GM19397 (cell line): ENCODE measurements at regions not wholly inside any gene's neighbourhood (a gene's known extent, or its start where the extent isn't known, plus 50 kb on each side); places are given as distances from the start of the nearest gene placed in this dataset.

ENCODE experiments used
- ATAC-seq: cut with Tn5 transposase; IDR thresholded peaks from one replicate; pipeline ENCODE4 v1.9.1; 2021; ENCODE audit warnings: mild to moderate bottlenecking, moderate library complexity; ENCODE audit not compliant: unreplicated experiment

GRCh38 chr3:66744521-66744920 is 243.7 kb upstream of the LRIG1 start:
- ATAC-seq: no peak

GRCh38 chr3:66744986-66745385 is 244.2 kb upstream of the LRIG1 start:
- no peak for ATAC-seq

- ATAC-seq: no peak
These were observed 246.4 kb upstream of the LRIG1 start for GRCh38 chr3:66747261-66747660.

DNA sequence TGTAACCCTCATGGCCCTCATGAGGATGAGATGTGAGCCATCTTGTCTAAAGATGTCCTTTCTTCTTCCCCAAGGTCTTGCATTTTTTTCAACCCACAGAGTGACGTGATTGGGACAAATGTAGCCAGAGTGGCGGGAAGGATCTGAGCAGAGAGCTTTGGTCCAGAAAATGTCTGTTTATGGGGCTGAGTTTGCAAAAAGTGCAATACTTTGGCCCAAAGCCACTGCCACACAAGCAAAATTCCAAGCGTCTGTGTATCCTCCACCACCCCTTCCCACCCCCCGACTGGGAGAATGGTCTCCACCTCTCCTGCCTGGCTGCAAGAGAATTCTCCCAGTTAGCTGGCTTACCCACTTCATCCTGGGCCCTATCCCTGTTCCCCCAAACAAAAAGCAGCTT is 246.9 kb upstream of the LRIG1 start:
- ATAC-seq: no peak

DNA sequence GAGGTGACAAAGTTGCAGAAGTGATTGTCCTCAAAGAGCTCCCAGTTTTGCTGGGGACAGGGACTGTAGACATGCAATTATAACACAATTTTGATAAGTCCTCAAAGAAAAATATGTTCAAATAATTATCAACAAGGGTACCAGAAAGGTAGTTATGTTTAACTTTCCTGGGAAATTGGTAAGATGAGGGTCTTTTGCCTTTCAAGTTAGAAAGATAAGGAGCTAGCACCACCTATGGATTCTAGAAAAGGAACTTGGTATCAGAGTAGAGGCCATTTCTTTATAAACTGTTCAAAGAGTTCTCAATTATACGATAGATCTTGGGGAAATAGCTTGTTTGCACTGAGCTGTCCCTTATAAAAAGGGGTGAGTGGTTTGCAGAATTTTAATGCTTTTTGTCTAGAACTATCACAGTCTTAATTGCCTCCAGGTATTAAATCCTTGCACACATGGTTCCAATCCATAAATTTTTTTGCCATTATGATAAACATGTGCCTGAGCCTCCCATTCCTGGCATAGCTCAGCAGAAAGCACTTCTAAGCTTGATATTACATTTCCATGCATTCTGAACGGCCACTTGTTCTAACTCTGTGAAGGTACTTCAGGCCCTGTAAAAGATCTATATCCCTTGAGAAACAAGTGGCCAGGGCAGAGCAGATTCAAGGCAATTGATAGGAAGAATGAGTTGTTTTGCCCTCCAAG is 247.5 kb upstream of the LRIG1 start:
- ATAC-seq: no peak

DNA sequence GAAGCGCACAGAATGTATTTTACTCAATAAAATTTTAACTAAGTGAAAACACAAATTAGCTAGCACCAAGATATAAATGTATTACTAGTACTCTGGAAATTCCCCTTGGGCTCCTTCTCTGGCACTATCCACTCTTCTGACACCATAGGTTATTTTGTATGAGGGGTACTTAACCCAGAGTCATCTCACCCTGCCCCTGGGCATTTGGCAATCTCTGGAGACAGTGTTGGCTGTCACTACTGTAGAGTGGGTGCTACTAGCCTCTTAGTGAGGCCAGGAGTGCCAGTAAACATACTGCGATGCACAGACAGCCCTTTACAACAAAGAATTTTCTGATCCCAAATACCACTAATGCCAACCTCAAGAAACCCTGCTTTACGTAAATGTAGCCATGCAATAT is 246.3 kb upstream of the KBTBD8 start:
- no peak for ATAC-seq

DNA sequence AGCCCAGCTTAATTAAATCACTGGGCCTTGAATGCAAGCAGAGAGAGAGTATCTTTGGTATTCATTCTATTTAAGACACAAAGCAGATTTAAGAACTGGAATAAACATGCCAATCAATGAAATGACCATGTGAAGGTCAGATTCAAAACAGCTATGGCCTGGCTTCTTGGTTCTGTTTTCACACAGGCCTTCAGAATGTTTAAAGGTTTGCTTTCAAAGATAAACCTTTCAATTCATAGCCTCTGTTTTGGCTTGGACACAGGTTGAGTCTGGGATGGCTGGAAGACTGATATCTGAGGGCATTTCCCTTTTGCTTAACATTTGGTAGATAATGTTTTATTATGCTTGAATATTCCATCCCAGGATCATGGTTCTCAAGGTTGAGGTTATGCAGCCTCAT is 244.4 kb upstream of the KBTBD8 start:
- ATAC-seq: no peak

- no peak for ATAC-seq
These were observed 243.5 kb upstream of the KBTBD8 start for GRCh38 chr3:66754613-66755012.

DNA sequence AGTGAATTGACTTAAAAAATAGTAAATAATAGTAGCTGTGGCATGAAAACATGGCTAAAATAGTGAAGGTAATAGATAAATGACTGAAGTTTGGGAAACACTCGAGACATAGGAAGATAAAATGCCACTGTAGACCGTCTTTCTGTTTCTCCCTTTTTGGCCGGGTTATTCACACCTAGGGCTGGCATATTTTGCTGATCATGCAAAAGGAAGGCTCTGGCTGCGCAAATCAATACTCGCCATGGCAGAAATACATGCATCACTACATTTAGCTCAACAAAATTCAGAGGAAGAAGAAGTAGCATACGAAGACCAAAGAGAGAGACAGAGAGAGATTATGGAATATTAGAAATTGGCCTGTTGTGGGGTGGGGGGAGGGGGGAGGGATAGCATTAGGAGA is 242.2 kb upstream of the KBTBD8 start:
- ATAC-seq: no peak

DNA sequence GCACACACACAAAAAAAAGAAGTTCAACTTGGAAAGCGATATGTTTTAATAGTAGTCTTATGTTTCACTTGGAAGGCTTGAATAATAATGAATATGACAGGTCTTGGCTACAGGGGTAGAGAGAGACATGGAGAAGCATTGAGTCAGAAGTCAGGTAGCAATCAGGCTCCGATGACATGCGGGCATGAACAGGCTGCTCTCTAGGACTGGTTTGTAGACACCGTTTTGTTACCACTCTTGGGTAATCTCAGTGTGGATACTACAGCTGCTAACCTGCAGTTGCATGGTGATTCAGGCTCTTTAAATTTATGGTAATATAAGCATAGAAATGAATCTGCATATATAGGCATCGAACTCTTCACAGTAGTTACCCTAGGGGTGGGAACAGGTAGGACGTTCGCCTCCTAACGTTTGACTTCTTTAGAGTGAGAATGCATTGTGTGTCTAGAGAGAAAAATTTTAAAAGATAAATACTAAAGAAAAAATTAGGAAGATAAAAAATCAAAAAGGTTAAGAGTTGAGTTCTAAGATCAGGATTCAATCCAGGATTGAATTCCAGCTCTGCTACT is 241.6 kb upstream of the KBTBD8 start:
- ATAC-seq: no peak

GRCh38 chr3:66761093-66761780 is 236.9 kb upstream of the KBTBD8 start:
- ATAC-seq: no peak

DNA sequence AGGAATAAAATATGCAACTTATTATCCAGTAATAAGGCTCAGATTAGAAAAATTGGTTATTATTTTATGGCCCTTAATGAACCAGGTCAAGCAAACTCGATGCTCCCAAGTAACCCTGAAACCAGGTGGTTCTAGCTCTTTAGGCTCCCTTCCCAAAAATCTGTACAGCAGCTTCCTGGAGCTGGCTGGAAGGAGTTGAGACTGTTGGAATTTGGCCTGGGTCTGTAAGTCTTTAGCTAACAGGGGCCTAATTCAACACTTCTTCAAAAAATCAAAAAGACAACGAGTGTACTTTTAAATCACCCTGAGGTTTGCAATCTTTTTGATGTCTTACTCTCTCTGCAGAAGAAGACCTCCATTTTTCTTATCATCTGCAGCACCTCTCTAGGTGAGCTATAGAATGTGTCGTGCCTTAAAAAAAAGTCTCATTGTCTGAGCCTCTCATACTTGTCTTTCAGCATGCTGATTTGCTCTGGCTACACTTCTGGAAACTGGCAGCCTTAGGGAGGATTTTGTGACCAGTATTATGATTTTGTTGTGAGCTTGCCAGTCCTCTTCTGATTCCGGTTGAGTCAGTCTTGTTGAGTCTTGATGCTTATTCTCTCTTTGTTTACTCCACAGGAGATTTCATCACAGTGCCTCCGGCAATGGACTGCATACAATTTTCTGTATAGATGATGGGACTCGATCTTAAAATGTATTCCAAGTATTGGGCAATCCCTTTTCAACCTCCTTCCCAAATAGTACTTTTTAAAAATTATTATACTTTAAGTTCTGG is 235.0 kb upstream of the KBTBD8 start:
- ATAC-seq: no peak

- ATAC-seq: no peak
These were observed 220.0 kb upstream of the KBTBD8 start for GRCh38 chr3:66778107-66778506.

- ATAC-seq: no peak
These were observed 219.3 kb upstream of the KBTBD8 start for GRCh38 chr3:66778777-66779176.

DNA sequence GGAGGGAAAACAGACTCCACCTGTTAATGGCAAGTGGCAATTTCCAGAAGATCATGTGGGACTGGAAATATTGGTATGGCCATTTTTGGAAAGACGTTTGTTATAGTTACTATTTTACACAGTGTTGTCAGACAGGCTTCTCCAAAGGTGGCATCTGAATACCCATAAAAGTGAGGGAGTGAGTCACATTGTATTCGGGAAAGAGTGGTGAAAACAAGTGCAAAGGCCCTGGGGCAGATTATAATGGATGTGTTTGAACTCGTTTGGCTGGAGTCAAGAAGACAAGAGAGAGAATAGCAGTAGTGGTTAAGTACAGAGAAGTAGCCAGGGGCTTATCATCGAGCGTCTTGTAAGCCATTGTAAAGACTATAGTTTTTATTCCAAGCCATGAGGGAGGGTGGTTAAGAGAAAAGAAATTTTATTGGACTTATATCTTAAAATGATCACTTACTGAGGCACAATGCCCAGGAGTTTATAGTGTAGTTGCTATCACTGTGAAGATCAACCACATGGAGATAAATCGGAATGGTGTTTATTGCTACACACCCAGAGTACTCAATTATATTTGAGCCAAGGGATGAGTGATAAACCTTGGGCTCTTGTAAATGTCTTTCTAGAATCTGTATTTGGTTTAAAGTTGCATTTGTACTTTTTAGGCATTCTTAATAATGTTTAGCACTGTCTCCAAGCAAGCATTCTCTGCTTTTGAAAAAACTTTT is 212.8 kb upstream of the KBTBD8 start:
- ATAC-seq: no peak

DNA sequence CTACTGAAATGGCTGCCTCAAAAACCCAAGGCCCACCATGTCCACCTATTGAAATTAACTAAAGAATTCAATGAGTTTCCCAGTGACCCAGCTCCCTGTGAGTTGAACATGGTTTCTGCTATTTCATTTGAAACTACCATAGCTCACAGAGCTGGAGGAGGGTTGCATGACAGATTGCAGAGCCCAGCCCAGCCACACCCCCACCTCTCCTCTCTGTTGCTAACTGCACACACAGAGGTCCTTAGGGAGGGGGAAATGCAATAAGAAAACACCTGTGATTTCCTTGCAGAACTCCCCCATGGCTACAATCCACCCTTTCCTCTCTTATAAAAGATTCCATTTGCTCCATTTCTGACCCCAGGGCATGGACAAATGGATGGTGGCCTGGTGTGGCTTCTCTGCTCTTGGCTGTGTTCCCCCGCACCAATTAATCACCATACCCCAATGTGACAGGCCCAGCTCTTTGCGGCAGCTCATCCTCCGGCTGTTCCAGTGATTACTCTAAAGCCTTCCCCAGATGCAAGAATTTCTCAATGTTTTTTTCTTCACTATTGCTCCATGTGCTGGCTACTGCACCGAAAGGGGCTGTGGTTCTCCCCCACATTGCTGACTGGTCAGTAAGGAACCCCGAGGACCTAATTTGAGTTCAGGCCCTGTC is 208.4 kb upstream of the KBTBD8 start:
- no peak for ATAC-seq

DNA sequence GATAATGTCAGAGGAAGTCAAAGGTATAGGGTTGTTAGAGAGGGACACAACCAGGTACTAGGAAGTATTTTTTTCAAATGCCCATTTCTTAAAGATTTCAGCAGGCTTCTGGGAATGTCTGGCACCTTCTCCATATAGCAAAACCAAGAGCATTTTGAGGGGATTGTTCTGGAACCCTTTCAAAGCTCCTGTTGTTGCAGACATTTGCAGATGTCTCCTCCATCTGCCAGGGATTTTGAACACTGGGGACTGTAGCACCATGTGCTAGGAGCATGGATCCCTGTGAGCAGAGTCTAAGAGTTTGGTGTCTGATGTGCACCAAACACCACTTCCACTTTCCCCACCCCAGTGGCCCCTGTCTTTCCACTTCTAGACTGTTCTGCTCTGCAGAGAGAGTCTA is 206.0 kb upstream of the KBTBD8 start:
- no peak for ATAC-seq

DNA sequence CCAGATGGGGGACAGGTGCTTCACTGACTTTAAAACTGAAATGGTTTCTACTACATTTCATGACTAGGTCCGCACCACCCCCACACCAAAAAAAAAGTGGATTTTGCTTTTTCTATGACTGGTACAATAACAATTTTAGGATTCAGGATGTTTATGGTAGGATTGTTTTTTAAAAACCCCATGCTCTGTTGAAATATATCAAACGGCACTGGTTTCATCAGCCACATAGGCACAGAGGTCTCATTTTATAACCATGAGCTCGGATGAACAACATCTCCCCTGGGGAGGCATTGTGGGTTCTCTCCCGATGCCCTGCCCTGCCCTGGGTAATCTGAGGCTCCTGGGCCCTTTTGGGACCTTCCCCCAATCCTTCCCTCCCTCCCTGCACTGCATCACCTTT is 202.7 kb upstream of the KBTBD8 start:
- ATAC-seq: no peak

- no peak for ATAC-seq
These were observed 201.8 kb upstream of the KBTBD8 start for GRCh38 chr3:66796343-66796742.

- ATAC-seq: no peak
These were observed 200.1 kb upstream of the KBTBD8 start for GRCh38 chr3:66797889-66798560.
